CD4-positive, alpha-beta T cell treated with Interleukin-21 for 1 hour (primary cell): ENCODE measurements at regions not wholly inside any gene's neighbourhood (a gene's known extent, or its start where the extent isn't known, plus 50 kb on each side); places are given as distances from the start of the nearest gene placed in this dataset.

Experiments
- DNase-seq: peaks from one replicate; pipeline ENCODE4 v3.0.0-alpha.2; 2020

- no peak for DNase-seq
Measured at GRCh38 chr14:94952097-94952496, 182.2 kb upstream of the GSC start.

GRCh38 chr14:94946244-94946643 is 176.3 kb upstream of the GSC start:
- DNase-seq, result peak; percentile 50

GRCh38 chr14:94945615-94946014 is 175.7 kb upstream of the GSC start:
- DNase-seq, result peak; percentile 67

- DNase-seq, result no peak
Measured at GRCh38 chr14:94944636-94945258, 174.8 kb upstream of the GSC start.

- DNase-seq, result no peak
Measured at GRCh38 chr14:94942601-94943000, 172.7 kb upstream of the GSC start.

GRCh38 chr14:94941311-94941710 is 171.4 kb upstream of the GSC start:
- no peak for DNase-seq

GRCh38 chr14:94940263-94940993 is 170.5 kb upstream of the GSC start:
- DNase-seq, result no peak

GRCh38 chr14:94938016-94938415 is 168.1 kb upstream of the GSC start:
- no peak for DNase-seq

GRCh38 chr14:94936901-94937685 is 167.2 kb upstream of the GSC start:
- no peak for DNase-seq

- DNase-seq, result no peak
Measured at GRCh38 chr14:94936401-94936892, 166.5 kb upstream of the GSC start.

GRCh38 chr14:94935706-94936300 is 165.9 kb upstream of the GSC start:
- no peak for DNase-seq

- DNase-seq, result no peak
Measured at GRCh38 chr14:94934276-94934810, 164.4 kb upstream of the GSC start.

- DNase-seq, result no peak
Measured at GRCh38 chr14:94933486-94933885, 163.6 kb upstream of the GSC start.

GRCh38 chr14:94932589-94932988 is 162.7 kb upstream of the GSC start:
- DNase-seq, result no peak

GRCh38 chr14:94930690-94931089 is 160.8 kb upstream of the GSC start:
- DNase-seq, result no peak

- no peak for DNase-seq
Measured at GRCh38 chr14:94929354-94929753, 159.4 kb upstream of the GSC start.

- no peak for DNase-seq
Measured at GRCh38 chr14:94926176-94926575, 156.3 kb upstream of the GSC start.

GRCh38 chr14:94925416-94926173 is 155.7 kb upstream of the GSC start:
- DNase-seq, result no peak

- DNase-seq, result no peak
Measured at GRCh38 chr14:94924189-94924588, 154.3 kb upstream of the GSC start.

- DNase-seq, result no peak
Measured at GRCh38 chr14:94923786-94924185, 153.9 kb upstream of the GSC start.

- DNase-seq, result no peak
Measured at GRCh38 chr14:94922595-94923239, 152.8 kb upstream of the GSC start.
